ENCODE measurements at regions not wholly inside any gene's neighbourhood (a gene's known extent, or its start where the extent isn't known, plus 50 kb on each side); places are given as distances from the start of the nearest gene placed in this dataset.

- DNase-seq (ENCODE audit: low spot score), result no peak
Observed at GRCh38 chr11:69996451-69996850, 81.7 kb upstream of the ANO1 start.

GRCh38 chr11:69997352-69997751, 80.8 kb upstream of the ANO1 start:
- no peak for DNase-seq (ENCODE audit: low spot score)

GRCh38 chr11:69999721-70000120, 78.4 kb upstream of the ANO1 start:
- DNase-seq (ENCODE audit: low spot score), result no peak

GRCh38 chr11:70000228-70000627, 77.9 kb upstream of the ANO1 start:
- no peak for DNase-seq (ENCODE audit: low spot score)

- DNase-seq (ENCODE audit: low spot score), result no peak
Observed at GRCh38 chr11:70001246-70001645, 76.9 kb upstream of the ANO1 start.

GRCh38 chr11:70002433-70002832, 75.7 kb upstream of the ANO1 start:
- DNase-seq (ENCODE audit: low spot score), result no peak

GRCh38 chr11:70005107-70005818, 72.9 kb upstream of the ANO1 start:
- no peak for DNase-seq (ENCODE audit: low spot score)

- no peak for DNase-seq (ENCODE audit: low spot score)
Observed at GRCh38 chr11:70007796-70008195, 70.3 kb upstream of the ANO1 start.

GRCh38 chr11:70010774-70011173, 67.3 kb upstream of the ANO1 start:
- no peak for DNase-seq (ENCODE audit: low spot score)

- no peak for DNase-seq (ENCODE audit: low spot score)
Observed at GRCh38 chr11:70012134-70012733, 65.9 kb upstream of the ANO1 start.

- DNase-seq (ENCODE audit: low spot score), result no peak
Observed at GRCh38 chr11:70014291-70014690, 63.8 kb upstream of the ANO1 start.

- DNase-seq (ENCODE audit: low spot score), result no peak
Observed at GRCh38 chr11:70016666-70017367, 61.3 kb upstream of the ANO1 start.

GRCh38 chr11:70018816-70019215, 59.3 kb upstream of the ANO1 start:
- no peak for DNase-seq (ENCODE audit: low spot score)

- DNase-seq (ENCODE audit: low spot score), result no peak
Observed at GRCh38 chr11:70019576-70020011, 58.5 kb upstream of the ANO1 start.

GRCh38 chr11:70020336-70021214, 57.5 kb upstream of the ANO1 start:
- no peak for DNase-seq (ENCODE audit: low spot score)

- DNase-seq (ENCODE audit: low spot score), result no peak
Observed at GRCh38 chr11:70021586-70021985, 56.5 kb upstream of the ANO1 start.

GRCh38 chr11:70024036-70024772, 53.9 kb upstream of the ANO1 start:
- DNase-seq (ENCODE audit: low spot score), result no peak

GRCh38 chr11:70024773-70025045, 53.4 kb upstream of the ANO1 start:
- DNase-seq (ENCODE audit: low spot score), result no peak

- DNase-seq (ENCODE audit: low spot score), result no peak
Observed at GRCh38 chr11:70025308-70025707, 52.8 kb upstream of the ANO1 start.

GRCh38 chr11:70026012-70026411, 52.1 kb upstream of the ANO1 start:
- no peak for DNase-seq (ENCODE audit: low spot score)

GRCh38 chr11:70026726-70027125, 51.4 kb upstream of the ANO1 start:
- no peak for DNase-seq (ENCODE audit: low spot score)

GRCh38 chr11:70027451-70027850, 50.7 kb upstream of the ANO1 start:
- DNase-seq (ENCODE audit: low spot score), result no peak
